Nephron (organoid): ENCODE measurements at regions not wholly inside any gene's neighbourhood (a gene's known extent, or its start where the extent isn't known, plus 50 kb on each side); places are given as distances from the start of the nearest gene placed in this dataset.

Experiments used
- H3K27ac Mint-ChIP-seq, 3 experiments: 2 replicates each; pipeline ENCODE4 v1.8.0; 2020; ENCODE audit warnings: mixed read lengths in 3 of 3, mild to moderate bottlenecking in 2 of 3, moderate library complexity in 1 of 3
- H3K27me3 Mint-ChIP-seq: 2 replicates; pipeline ENCODE4 v1.8.0; 2021; ENCODE audit warnings: low read depth, mild to moderate bottlenecking, moderate library complexity, mixed read lengths
- H3K36me3 Mint-ChIP-seq: 2 replicates; pipeline ENCODE4 v1.8.0; 2020; ENCODE audit warnings: low read depth, mixed read lengths
- H3K4me1 Mint-ChIP-seq: 2 replicates; pipeline ENCODE4 v1.8.0; 2020; ENCODE audit warnings: mixed read lengths
- H3K4me3 Mint-ChIP-seq, 3 experiments: 2 replicates each; pipeline ENCODE4 v1.8.0; 2020; ENCODE audit warnings: mild to moderate bottlenecking in 3 of 3, mixed read lengths in 3 of 3, moderate library complexity in 2 of 3
- H3K9me3 Mint-ChIP-seq: 2 replicates; pipeline ENCODE4 v1.8.0; 2020; ENCODE audit warnings: mixed read lengths
- CTCF ChIP-seq, 3 experiments: fragments of 200-600 bp; sonication (generic); IDR thresholded peaks; one replicate each; pipeline ENCODE4 v1.5.0; 2021; ENCODE audit warnings: antibody characterized with exemption in 3 of 3; ENCODE audit not compliant: unreplicated experiment in 3 of 3

- Mint-ChIP-seq H3K9me3 (no peaks in the 10 kb centered on the region), H3K4me3 (no peak overlapping the region), H3K36me3 (no peaks in the 10 kb centered on the region), H3K4me1 (peaks cover 5% of the 10 kb centered on the region), H3K27me3 (peaks cover 4% of the 10 kb centered on the region), H3K27ac (no peak overlapping the region)
- no peak for TF ChIP-seq CTCF (IDR thresholded peaks at IDR 0.05; ENCODE audit: unreplicated experiment in 3 of 3)
Observed at GRCh38 chr4:176383273-176384077, 63.7 kb downstream of the SPCS3 start.

- no peaks in the 10 kb centered on the region for H3K36me3 Mint-ChIP-seq
- no peak overlapping the region for H3K27ac Mint-ChIP-seq
- H3K4me3 Mint-ChIP-seq = no peak overlapping the region
- TF ChIP-seq CTCF (IDR thresholded peaks at IDR 0.05; ENCODE audit: unreplicated experiment in 3 of 3) = no peak
- H3K4me1 Mint-ChIP-seq = peaks cover 5% of the 10 kb centered on the region
- peaks cover 4% of the 10 kb centered on the region for H3K27me3 Mint-ChIP-seq
- no peaks in the 10 kb centered on the region for H3K9me3 Mint-ChIP-seq
Observed at GRCh38 chr4:176385601-176386000, 65.8 kb downstream of the SPCS3 start.

- TF ChIP-seq CTCF (IDR thresholded peaks at IDR 0.05; ENCODE audit: unreplicated experiment in 3 of 3) = no peak
- no peaks in the 10 kb centered on the region for H3K9me3 Mint-ChIP-seq
- peaks cover 4% of the 10 kb centered on the region for H3K27me3 Mint-ChIP-seq
- no peak overlapping the region for H3K4me3 Mint-ChIP-seq
- H3K27ac Mint-ChIP-seq = no peak overlapping the region
- no peaks in the 10 kb centered on the region for H3K36me3 Mint-ChIP-seq
- H3K4me1 Mint-ChIP-seq = peaks cover 5% of the 10 kb centered on the region
Observed at GRCh38 chr4:176387571-176387970, 67.8 kb downstream of the SPCS3 start.

- no peaks in the 10 kb centered on the region for H3K9me3 Mint-ChIP-seq
- H3K4me3 Mint-ChIP-seq = no peak overlapping the region
- no peaks in the 10 kb centered on the region for H3K27me3 Mint-ChIP-seq
- no peaks in the 10 kb centered on the region for H3K4me1 Mint-ChIP-seq
- no peak for TF ChIP-seq CTCF (IDR thresholded peaks at IDR 0.05; ENCODE audit: unreplicated experiment in 3 of 3)
- no peaks in the 10 kb centered on the region for H3K36me3 Mint-ChIP-seq
- H3K27ac Mint-ChIP-seq = no peak overlapping the region
Observed at GRCh38 chr4:176393306-176394013, 73.7 kb downstream of the SPCS3 start.

GRCh38 chr4:176400816-176401461, 81.2 kb downstream of the SPCS3 start:
- no peaks in the 10 kb centered on the region for H3K4me1 Mint-ChIP-seq

More at GRCh38 chr4:176400816-176401461, 81.2 kb downstream of the SPCS3 start:
- H3K4me3 Mint-ChIP-seq = no peak overlapping the region
- H3K9me3 Mint-ChIP-seq = peaks cover 5% of the 10 kb centered on the region
- no peaks in the 10 kb centered on the region for H3K36me3 Mint-ChIP-seq
- no peaks in the 10 kb centered on the region for H3K27me3 Mint-ChIP-seq
- TF ChIP-seq CTCF (IDR thresholded peaks at IDR 0.05; ENCODE audit: unreplicated experiment in 3 of 3) = no peak
- H3K27ac Mint-ChIP-seq = no peak overlapping the region
